ENCODE measurements at regions not wholly inside any gene's neighbourhood (a gene's known extent, or its start where the extent isn't known, plus 50 kb on each side); places are given as distances from the start of the nearest gene placed in this dataset.

DNA sequence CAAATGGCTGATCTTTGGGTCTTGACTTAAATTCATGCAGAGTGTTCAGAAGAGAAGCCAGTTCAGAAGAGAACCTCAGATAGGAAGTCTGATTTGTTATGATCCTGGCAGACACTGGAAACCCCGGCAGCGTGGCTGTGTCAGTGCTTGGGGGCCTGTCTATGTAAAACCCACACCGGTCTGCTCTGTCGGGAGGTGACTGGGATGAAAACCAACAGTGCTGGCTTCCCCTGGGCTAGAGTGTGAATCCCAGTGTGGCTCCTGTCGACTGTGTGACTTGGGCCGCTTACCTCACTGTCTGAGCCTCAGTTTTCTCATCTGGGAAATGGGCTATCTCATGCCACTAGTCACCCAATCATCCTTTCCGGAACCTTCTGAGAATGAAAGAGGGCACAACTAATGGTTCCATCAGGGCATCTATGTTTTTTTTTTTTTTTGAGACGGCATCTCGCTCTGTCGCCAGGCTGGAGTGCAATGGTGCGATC lies 92.4 kb downstream of the FOXL1 start:
- TF ChIP-seq YY1 (IDR thresholded peaks at IDR 0.05; ENCODE audit: insufficient read depth, insufficient read length): no peak
- TF ChIP-seq SUZ12 (IDR thresholded peaks at IDR 0.05; ENCODE audit: extremely low read depth, insufficient read depth, insufficient read length): no peak
- TF ChIP-seq ZNF274 (IDR thresholded peaks at IDR 0.05; ENCODE audit: low read depth, low read length): no peak
